ENCODE measurements at regions not wholly inside any gene's neighbourhood (a gene's known extent, or its start where the extent isn't known, plus 50 kb on each side); places are given as distances from the start of the nearest gene placed in this dataset.
"Not testable (repeated sequence)": the region's sequence is repeated elsewhere in the genome, so short reads cannot be mapped to it uniquely, and the experiment has no call there.

DNA sequence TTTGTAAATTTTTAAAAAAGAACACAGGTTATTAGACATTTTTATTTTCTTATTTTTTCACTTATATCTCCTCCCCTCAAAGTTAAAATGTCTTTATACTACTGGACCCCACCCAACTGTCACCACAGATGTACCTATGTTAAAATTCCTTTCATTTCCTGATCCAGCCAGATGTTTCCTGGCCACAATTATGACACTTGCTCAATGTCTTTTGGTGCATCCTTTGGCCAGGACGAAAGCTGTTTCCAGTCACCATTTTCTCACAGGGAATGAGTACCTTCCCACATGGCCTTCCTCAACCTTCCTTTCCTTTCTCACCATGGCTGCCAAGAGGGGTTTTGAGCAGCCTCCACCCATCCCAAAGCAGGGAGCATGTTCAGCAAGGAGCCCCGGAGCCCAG, 365.7 kb upstream of the MAF start:
- no peak for DNase-seq

DNA sequence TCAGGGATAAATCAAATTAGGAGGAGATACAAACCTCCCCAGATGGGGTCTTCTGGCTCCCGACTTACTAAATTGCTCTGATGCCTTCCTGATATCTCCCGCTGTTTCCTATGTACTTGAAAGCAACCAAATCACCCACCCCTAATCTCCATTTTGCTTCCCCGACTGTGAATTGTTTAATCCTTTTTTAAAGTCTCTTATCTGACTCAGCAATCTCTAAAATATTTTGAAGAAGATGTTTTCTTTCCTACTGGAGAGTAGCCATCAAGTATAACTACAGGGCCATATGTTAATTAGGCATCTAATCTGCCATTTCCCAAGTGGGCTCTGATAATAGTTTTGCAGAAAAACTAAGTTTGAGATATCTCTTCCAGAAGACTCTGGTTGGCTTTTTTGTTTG, 365.2 kb upstream of the MAF start:
- DNase-seq, result no peak

DNA sequence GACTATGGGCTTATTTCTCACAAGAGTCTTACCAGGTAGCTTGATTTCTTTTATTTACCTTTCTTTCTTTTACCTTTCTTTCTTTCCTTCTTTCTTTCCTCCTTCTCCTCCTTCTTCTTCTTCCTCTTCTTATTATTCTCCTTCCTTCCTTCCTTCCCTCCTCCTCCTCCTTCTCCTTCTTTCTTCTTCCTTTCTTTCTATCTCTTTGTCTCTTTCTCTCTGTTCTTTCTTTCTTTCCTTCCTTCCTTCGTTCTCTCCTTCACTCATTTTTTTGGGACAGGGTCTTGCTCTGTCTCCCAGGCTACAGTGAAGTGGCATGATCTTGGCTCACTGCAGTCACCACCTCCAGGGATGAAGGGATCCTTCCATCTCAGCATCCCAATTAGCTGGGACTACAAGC, 363.6 kb upstream of the MAF start:
- DNase-seq, result no peak

DNA sequence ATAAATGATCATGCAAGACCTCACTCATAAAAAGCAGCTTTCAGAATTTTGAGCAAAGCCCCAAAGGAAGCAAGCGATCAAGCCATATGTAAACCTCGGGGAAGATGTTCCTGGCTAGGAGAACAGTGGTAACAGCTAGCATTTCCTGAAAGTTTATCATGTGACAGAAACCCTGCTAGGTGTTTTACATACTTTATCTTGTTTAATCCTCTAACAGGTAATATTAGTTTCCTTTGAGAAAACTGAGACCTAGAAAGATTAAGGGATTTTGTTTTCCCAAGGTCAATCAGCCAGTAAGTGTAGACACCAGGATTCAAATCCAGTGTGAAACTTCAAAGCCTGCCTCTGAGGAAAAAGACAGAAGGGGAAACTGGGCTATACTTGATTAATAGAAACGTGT, 362.4 kb upstream of the MAF start:
- DNase-seq, result no peak

DNA sequence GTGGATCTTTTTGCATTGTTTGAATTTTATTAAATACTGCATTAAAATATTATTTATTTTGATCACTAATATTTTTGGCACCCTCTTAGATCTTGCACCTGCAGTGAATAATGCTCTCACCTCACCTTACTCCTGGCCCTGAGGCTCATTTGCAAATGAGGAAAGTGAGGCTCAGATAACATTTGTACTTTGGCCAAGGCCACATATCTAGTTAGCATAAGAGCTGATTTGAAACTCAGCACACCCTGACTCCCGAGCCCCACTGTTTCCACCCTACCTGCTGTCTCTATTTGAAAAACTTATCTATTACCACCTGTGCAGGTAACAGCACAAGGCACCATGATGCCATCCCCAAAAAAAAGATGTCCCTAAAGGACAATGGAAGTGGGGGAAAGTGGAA, 358.7 kb upstream of the MAF start:
- DNase-seq, result no peak

DNA sequence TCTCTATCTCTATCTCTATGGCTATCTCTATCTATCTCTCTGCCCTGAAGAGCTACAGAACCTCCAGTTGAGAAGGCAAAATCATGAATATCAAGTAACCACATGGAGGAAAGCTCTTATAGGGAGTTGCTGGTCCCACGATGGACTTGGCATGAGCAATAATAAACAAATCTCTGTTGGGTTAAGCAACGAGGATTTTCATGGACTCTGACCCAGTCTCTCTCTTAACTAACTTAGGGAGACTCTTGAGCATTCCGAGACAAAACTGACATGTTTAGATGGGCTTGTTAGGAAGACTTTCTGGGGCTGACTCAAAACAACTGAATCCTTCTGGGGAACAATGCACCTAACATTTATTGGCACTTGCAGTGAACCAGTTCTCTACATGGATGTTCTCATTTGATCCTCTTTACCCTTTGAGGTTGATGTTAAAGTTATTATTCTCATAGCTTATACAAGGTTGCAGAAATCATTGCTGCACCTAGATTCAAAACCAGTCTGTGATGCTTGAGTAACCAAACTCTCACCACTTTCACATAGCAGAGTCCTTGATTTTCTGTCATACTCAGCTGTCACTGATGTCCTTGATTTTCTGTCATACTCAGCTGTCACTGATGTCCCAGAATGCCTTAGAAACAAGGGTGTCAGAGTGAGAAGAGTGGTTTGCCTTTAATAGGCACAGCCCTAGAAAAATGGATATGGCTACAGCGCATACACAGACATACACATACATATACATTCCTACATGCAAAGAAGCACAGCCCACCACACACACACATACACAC, 354.6 kb upstream of the MAF start:
- DNase-seq, result no peak

DNA sequence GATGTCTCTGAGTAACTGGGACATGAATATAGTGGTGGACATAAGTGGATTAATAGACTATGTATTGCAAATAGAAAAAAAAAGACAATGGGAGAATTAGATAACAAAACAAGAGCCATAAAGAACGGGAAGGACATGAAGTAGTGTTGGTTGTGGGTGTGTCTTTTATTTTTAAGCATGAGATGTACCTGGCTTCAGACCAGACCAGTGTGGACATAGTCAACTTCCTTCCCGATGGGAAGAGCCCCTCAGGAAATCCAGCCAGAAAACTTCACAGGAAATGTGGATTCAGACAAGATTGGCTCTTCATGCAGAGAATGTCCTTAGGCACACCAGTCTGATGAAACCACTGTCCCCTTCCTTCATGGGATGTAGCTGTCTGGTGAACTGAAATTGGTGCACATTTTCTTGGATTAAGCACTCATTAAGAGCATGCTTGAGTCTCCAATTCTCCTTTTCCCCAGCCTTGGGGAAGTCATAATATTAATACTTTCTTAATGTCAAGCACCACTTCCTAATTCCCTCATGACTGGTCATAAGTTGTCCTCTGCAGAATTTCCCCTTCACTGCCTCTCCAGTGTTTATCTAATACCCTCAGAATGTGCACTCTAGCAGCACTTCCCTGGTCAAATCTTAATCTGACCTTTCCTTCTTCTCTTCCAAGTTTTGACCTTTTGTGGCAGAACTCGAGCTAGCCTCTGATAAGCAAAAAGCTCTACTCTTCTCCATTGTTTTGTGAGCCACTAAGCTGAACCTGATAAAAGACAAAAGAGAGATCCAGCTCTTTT, 350.6 kb upstream of the MAF start:
- DNase-seq, result no peak

DNA sequence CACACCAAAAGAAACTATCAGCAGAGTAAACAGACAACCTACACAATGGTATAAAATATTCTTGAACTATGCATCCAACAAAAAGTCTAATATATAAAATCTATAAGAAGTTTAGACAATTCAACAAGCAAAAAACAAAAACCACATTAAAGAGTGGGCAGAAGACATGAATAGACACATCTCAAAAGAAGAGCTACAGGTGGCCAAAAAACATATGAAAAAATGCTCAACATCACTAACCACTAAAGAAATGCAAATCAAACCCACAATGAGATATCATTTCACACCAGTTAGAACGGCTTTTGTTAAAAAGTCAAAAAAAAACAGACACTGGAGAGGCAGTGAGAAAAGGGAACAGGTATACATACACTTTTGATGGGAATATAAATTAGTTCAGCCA, 348.9 kb upstream of the MAF start:
- no peak for DNase-seq

DNA sequence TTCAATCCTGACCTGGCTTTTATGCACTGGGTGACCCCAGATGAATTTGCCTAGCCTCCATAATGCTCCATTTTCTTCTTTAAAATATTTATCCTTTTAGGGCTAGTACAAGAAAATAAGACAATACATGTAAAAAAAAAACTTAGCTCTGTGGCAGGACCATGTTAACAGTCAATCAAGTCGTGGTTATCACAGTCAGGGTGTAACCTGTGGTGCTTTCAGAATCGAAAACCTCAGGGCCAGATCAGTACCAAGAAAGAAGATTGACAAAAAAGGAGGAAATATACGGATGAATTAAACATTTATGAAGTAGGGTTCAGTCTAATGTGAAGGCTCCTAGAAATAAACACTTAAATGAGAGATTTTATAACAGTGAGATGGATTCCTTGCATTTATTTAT, 347.2 kb upstream of the MAF start:
- no peak for DNase-seq

DNA sequence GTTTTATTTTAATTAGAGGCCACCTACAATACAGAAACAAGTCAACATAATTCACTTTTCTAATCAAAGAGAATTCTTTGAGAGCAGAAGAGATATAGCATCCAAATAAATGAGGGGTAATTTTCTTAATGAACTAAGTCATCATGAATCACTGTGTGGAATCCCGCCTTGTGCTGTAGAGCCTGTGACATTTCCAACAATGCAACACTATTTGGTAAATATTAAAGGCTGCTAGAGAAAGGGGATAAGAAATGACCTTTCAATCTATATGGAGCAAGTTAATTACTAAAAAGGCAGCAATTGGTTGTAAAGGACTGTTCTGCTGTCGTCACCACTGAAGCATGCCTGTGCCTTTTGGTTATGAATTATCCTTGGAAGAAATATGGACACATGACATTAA, 345.7 kb upstream of the MAF start:
- DNase-seq, result no peak

DNA sequence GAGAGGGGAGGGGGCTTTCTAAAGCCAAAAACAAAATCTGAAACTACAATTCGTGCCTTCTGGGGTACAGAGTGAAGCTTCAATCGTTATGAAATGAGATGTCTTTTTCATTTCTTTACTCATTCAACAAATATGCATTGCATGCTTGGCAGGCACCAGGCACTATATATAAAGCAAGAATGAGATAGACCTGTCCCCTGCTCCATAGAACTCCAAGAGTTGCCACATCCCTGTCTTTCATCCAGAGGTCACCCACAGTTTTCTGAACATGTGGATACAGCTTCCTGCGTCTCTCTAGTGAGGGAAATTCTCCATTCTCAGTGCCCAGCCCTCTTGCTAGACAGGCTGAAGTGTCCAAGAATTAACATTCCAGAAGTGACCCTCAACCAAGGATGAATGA, 343.2 kb upstream of the MAF start:
- no peak for DNase-seq

DNA sequence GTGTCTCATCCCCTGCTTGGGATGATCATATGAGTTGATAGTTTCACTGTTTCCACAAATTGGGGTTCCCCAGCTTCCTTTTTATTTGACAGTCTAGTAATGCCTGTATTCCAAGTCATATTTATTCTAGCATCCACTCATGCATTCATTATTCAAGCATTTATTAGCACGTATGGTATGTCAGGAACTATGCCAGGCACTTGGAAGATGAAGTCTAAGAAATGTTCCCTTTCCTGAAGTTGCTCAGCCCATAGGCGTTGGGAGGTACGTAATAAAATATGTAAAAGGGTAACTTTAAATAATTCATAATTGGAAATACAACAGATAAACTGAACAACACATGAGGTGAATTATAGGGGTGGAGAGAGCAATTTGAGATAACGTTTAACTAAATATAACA, 338.0 kb upstream of the MAF start:
- DNase-seq, result no peak

DNA sequence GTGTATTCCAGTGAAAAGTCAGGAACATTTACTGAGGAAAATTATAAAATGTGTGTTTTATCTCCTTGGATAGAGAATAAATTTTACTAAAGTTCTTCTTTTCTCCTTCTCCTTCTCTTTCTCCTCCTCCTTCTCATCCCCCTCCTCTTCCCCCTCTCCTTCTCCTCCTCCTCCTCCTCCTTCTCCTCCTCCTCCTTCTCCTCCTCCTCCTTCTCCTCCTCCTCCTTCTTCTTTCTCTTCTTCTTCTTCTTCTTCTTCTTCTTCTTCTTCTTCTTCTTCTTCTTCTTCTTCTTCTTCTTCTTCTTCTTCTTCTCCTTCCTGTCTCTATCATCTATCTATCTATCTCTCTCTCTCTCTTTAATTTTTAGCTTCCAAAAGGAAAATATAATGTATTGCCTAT, 337.1 kb upstream of the MAF start:
- not testable (repeated sequence) for DNase-seq

DNA sequence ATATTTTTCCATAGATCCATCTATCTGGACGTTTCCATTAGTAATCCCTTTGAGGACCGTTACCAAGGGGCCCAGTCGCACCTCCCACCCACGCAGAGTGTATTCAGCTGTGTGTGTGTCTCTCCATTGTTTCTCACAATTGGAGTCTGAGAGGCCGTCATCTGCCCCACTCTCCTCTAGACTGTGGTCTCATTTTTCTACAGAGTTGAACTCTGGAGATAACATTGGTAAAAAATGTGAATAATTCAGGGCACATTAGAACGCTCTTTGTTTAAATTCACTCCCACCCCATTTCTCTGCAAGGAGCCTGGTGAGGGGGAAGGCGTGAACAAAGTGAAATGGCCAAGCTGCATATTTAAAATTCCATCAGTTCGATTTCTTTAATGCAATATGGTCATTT, 333.1 kb upstream of the MAF start:
- DNase-seq, result no peak

DNA sequence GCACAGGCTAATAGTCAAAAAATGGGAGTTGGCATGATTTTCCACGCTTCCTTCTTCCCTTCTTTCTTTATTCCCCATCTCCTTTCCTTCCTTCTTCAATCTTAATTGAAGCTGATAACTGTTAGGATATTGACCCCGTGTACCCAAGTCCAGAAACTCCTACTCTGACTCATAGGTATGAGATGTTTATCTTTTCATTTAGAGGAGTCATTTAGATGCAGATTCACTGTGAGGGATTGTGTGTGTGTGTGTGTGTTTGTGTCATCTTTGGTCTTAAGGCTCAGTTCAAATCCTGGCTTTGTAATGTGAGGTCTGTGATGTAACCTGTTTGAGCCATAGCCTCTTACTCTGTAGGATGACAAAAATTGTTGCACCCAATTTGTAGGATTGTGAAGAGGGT, 332.0 kb upstream of the MAF start:
- DNase-seq, result no peak

DNA sequence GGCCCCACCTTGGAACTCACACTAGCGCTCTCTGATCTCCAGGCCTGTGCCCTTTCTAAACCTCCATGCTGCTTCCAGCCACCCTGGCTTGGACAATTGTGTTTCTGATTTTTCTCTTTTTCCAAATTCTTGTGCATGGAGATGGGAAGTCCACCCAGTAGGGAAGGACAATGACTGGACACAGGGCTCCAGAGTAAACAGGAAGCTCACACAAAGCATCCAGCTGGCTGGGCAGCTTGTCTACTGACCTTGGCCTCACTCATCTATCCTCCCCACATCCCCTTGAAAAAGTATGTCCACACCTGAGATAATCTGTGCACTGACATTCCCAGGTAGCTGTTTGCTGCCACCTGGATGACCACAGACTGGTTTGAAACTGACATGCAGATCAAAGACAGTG, 331.2 kb upstream of the MAF start:
- no peak for DNase-seq

DNA sequence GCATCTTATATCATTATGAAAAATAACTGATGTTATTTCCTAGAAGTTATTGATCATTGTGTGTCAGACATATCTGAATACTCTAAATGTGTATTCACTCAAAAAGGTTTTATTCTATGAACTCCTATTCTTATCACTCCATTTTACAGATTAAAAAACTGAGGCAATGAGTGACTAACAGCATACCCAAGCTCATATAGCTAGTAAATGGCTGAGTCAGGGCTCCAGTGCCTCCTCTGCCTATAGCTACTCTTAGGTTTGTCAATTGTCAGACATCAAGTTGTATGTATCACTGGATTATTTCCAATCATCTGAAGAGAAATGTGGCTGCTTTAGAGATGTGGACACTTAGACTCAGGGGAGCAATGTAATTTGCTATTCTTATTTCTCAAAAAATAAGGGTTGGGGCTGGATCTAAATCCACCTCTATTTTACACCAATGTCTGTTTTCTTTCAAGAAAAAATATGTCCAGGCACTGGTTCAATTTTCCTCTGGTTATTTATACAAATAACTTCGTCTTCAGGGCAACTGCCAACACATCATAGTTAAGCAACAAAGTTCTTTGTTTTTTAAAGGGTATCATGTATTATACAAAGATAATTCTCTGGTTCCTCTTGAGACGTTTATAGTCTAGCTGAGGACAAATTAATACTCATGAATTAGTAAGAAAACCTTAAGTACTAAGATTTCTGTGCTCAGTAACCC, 328.9 kb upstream of the MAF start:
- DNase-seq, result no peak

DNA sequence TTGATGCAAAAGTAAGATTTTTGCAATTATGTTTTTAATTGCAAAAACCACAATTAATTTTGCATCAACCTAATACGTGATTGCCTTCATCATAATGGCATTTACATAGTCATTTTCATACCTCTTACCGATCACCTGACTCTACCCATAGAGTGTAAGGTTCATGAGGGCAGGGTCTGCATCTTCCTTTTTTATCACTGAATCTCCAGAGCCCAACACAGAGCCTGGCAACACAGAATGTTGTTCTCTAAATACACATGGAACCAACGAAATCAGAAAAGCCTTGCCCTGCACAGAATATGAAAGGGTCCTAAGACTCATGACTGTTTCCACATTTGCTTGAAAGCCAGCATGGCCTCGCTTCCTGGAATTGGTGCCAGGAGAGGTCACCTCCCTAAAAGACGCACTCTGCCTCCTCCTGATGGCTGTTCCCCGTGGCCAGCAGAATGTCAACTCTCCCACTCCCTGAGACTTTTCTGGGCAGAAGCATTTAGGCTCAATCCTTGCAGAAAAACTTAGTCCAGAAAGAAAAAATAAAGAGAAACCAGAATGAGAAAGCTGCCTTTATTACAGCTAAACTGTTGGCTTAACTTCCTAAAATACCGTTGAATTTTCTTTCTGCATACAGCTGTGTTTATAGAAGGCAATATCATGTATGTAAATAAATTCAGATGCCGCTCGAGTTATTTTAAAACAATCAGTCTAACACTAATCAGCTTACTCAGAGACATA, 327.8 kb upstream of the MAF start:
- no peak for DNase-seq

DNA sequence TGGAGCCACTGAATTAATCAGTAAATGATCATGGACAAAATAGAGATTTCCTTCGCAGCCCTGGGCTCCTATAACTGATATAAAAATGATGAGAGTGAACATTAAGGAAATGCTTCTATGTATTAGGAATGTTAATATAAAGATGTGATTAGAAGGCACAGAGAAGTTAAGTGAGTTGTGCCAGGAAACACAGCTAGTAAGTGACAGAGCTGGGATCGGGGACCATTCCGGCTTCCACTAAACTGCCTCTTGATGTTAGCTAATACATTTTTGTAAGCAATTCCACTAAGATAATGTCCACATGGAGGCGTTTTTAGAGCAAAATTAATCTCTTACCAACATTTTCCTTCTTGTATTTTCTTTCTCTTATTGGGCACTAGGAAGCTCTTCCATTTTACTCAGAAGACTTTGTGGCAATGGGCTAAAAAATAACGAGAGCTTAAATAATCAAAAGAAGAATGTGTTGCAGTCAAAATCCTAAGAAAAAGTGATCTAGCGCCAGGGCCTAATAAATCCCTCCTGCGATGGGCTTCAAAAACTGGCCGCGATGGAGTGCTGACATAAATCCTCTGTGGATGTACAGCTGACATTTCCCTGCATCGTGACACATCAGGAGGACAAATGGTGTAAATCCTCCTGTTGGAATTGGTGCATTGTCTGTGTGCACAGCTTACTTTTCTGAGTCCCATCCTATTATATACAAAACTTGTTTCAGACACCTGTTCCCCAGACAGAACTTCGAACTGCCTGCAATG, 326.1 kb upstream of the MAF start:
- DNase-seq, result no peak

DNA sequence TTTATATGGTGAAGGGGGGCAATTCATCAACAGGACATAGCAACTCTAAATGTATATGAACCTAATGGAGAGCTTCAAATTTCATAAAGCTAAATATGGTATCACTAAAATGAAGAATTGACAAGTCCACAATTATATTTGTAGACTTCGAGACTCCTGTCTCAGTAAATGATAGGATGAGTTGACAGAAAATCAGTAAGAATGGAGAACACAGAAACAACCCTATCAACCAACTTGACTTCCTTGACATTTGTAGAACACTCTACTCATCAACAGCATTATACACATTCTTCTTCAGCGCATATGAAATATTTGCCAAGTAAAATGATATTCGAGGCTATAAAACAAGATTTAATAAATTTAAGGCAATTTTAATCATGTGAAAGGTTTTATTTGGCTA, 322.9 kb upstream of the MAF start:
- no peak for DNase-seq

DNA sequence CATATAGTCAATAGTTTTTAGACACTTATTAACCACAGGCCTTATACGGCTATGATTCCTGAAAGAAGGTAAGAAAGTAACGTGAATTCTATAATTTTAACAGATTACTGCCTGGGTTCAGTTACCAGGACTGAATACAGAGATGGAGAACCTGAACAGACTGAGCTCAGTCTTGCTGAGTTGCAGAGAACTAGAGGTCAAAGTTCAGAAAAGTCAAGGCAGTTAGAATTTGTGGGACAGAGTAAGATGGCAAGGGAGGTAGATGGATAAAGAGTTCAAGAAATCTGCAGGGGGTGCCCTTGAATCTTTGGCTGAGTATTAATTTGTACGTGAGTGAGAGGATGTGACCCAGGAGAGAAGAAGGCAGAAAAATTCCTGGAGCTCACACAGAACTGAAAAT, 320.1 kb upstream of the MAF start:
- DNase-seq, result no peak

DNA sequence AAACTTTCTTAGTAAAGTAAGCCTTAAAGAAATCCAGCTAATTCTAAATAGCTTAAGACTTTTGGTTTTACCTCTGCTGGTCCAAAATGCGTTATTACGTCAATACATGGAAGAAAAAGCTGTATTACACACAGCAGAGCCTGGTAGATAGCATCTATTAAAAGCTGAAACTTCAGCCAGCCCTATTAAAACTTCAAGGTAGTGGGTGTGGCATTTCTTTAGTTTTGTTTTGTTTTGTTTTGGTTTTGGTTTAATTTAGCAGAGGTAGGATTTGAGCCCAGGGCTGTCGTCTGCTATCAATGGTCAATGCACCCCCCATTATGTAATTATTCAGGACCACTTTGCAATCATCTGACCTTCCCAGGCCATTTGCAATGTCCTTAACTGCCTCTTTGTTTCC, 318.4 kb upstream of the MAF start:
- DNase-seq, result no peak

DNA sequence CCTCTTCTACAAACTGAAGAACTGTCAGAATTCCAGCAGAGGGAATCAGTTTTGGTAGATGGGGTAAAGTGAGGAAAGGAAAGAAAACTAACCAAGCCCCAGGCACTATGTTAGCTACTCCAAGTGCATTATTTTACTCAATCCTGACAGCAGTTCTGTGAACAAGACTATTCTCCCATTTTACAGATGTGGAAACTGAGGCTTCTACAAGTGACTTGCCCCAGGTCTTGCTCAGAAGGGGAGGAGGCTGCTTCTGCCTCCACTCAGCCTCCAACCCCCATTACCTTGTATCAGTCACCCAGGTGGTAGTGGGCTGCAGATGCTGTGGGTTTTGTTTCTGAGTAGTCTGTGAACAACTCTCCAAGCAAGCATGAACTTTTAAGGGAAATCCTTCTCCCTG, 315.2 kb upstream of the MAF start:
- no peak for DNase-seq
